Activated CD8-positive, alpha-beta memory T cell treated with anti-CD3 and anti-CD28 coated beads for 1 hour (primary cell): ENCODE measurements at regions not wholly inside any gene's neighbourhood (a gene's known extent, or its start where the extent isn't known, plus 50 kb on each side); places are given as distances from the start of the nearest gene placed in this dataset.

ENCODE experiments used
- DNase-seq, 2 donors: peaks; one replicate each; pipeline ENCODE4 v3.0.0-alpha.2; 2020; ENCODE audit warnings: low read depth in 1 of 2; ENCODE audit errors: extremely low read depth in 1 of 2

GRCh38 chr6:56407883-56408410 is 160.6 kb upstream of the COL21A1 start:
- DNase-seq = no peak

- no peak for DNase-seq
Measured at GRCh38 chr6:56406276-56407269, 159.2 kb upstream of the COL21A1 start.

- no peak for DNase-seq
Measured at GRCh38 chr6:56404599-56404998, 157.2 kb upstream of the COL21A1 start.

- no peak for DNase-seq
Measured at GRCh38 chr6:56403745-56404144, 156.4 kb upstream of the COL21A1 start.

GRCh38 chr6:56401477-56402070 is 154.2 kb upstream of the COL21A1 start:
- no peak for DNase-seq

GRCh38 chr6:56400273-56400672 is 152.9 kb upstream of the COL21A1 start:
- DNase-seq = no peak

GRCh38 chr6:56399672-56400263 is 152.4 kb upstream of the COL21A1 start:
- DNase-seq = no peak

GRCh38 chr6:56399250-56399671 is 151.9 kb upstream of the COL21A1 start:
- no peak for DNase-seq

GRCh38 chr6:56396435-56396834 is 149.1 kb upstream of the COL21A1 start:
- no peak for DNase-seq

- no peak for DNase-seq
Measured at GRCh38 chr6:56393615-56394612, 146.5 kb upstream of the COL21A1 start.

- DNase-seq = no peak
Measured at GRCh38 chr6:56388415-56388755, 141.0 kb upstream of the COL21A1 start.

- no peak for DNase-seq
Measured at GRCh38 chr6:56387621-56388414, 140.4 kb upstream of the COL21A1 start.

- no peak for DNase-seq
Measured at GRCh38 chr6:56386717-56387116, 139.3 kb upstream of the COL21A1 start.

- no peak for DNase-seq
Measured at GRCh38 chr6:56385981-56386593, 138.7 kb upstream of the COL21A1 start.

- DNase-seq = no peak
Measured at GRCh38 chr6:56383160-56383559, 135.8 kb upstream of the COL21A1 start.

- no peak for DNase-seq
Measured at GRCh38 chr6:56382416-56382940, 135.1 kb upstream of the COL21A1 start.

- DNase-seq = no peak
Measured at GRCh38 chr6:56381801-56382251, 134.4 kb upstream of the COL21A1 start.

- DNase-seq = no peak
Measured at GRCh38 chr6:56380476-56380875, 133.1 kb upstream of the COL21A1 start.
